CD4-positive, alpha-beta T cell (primary cell): ENCODE measurements at regions not wholly inside any gene's neighbourhood (a gene's known extent, or its start where the extent isn't known, plus 50 kb on each side); places are given as distances from the start of the nearest gene placed in this dataset.

Source experiments
- ATAC-seq: fragments of 200-7000 bp; cut with Tn5 transposase; one replicate; pipeline ENCODE4 v1.10.0; 2022; ENCODE audit warnings: mild to moderate bottlenecking; ENCODE audit not compliant: poor library complexity
- CTCF ChIA-PET: fragments of 350-600 bp; sonication (Branson Sonifier 250); formaldehyde crosslinking; loops from one replicate; lab custom pipeline; 2021; ENCODE audit warnings: antibody characterized with exemption, inconsistent platforms; lab: Charles Lee
- POLR2A ChIA-PET: fragments of 350-600 bp; sonication (Branson Sonifier 250); formaldehyde crosslinking; loops from one replicate; lab custom pipeline; 2021; ENCODE audit warnings: antibody characterized with exemption, inconsistent platforms; lab: Charles Lee
- DNase-seq, 14 experiments: peaks; one replicate each; pipeline ENCODE4 v3.0.0-alpha.2; 2013 to 2020; ENCODE audit warnings: mixed read lengths in 2 of 14
- H3K27ac ChIP-seq, 2 donors: one replicate each; pipeline versions ENCODE4 v1.5.1 to v1.7.0; 2013; ENCODE audit warnings: low read length in 2 of 2, low read depth in 1 of 2, mild to moderate bottlenecking in 1 of 2
- H3K27me3 ChIP-seq, 2 experiments: 1 replicate in 1 of 2; 2 replicates in 1 of 2; pipeline versions ENCODE4 v1.6.1 to v1.7.0; 2013; ENCODE audit warnings: low read length in 2 of 2, control low read depth in 1 of 2, mild to moderate bottlenecking in 1 of 2, moderate library complexity in 1 of 2; ENCODE audit not compliant: insufficient read depth in 2 of 2, control insufficient read depth in 1 of 2
- H3K36me3 ChIP-seq: one replicate; pipeline ENCODE4 v1.6.1; 2013; ENCODE audit warnings: low read length, control low read depth; ENCODE audit not compliant: insufficient read depth
- H3K4me1 ChIP-seq: one replicate; pipeline ENCODE4 v1.6.1; 2013; ENCODE audit warnings: low read length, control low read depth; ENCODE audit not compliant: insufficient read depth
- H3K4me3 ChIP-seq: one replicate; pipeline ENCODE4 v1.5.1; 2013; ENCODE audit warnings: mild to moderate bottlenecking, low read length, moderate library complexity
- H3K9me3 ChIP-seq, 2 experiments: 1 replicate in 1 of 2; 2 replicates in 1 of 2; pipeline versions ENCODE4 v1.6.1 to v1.7.0; 2013; ENCODE audit warnings: low read length in 2 of 2, mild to moderate bottlenecking in 2 of 2, control low read depth in 1 of 2, moderate library complexity in 1 of 2; ENCODE audit not compliant: control insufficient read depth in 1 of 2, insufficient read depth in 1 of 2
- H3K27ac Mint-ChIP-seq: one replicate; pipeline ENCODE4 v1.8.0; 2020; ENCODE audit warnings: mixed read lengths
- H3K27me3 Mint-ChIP-seq: one replicate; pipeline ENCODE4 v1.8.0; 2021; ENCODE audit warnings: mixed read lengths
- H3K36me3 Mint-ChIP-seq: one replicate; pipeline ENCODE4 v1.8.0; 2021; ENCODE audit warnings: low read depth, mixed read lengths
- H3K4me1 Mint-ChIP-seq: one replicate; pipeline ENCODE4 v1.8.0; 2021; ENCODE audit warnings: low read depth, mixed read lengths
- H3K4me3 Mint-ChIP-seq: one replicate; pipeline ENCODE4 v1.8.0; 2020; ENCODE audit warnings: mild to moderate bottlenecking, mixed read lengths
- H3K9me3 Mint-ChIP-seq: one replicate; pipeline ENCODE4 v1.8.0; 2020; ENCODE audit warnings: mixed read lengths
- CTCF ChIP-seq: fragments of 200-600 bp; IDR thresholded peaks from one replicate; pipeline ENCODE4 v1.8.0; 2022; ENCODE audit warnings: antibody characterized with exemption, mild to moderate bottlenecking
- intact Hi-C, 2 experiments: fragments of 100-400 bp; cut with DNase I in 1 of 2; cut with micrococcal nuclease in 1 of 2; formaldehyde crosslinking; loops; one replicate each; pipeline versions ENCODE4 v1.15.1 to v1.9.0; 2023 to 2025; cut with DNase I, micrococcal nuclease

- intact Hi-C loops: no loop called here
- H3K27ac ChIP-seq: no peak overlapping the region
- H3K4me1 ChIP-seq: no peaks in the 10 kb centered on the region
- H3K4me3 ChIP-seq: no peak overlapping the region
- H3K9me3 ChIP-seq: no peaks in the 10 kb centered on the region
- ATAC-seq (no peak), DNase-seq (no peak)
- Mint-ChIP-seq H3K4me1 (no peaks in the 10 kb centered on the region), H3K36me3 (no peaks in the 10 kb centered on the region), H3K9me3 (no peaks in the 10 kb centered on the region), H3K27me3 (no peaks in the 10 kb centered on the region), H3K4me3 (no peak overlapping the region), H3K27ac (no peak overlapping the region)
- no peaks in the 10 kb centered on the region for H3K27me3 ChIP-seq
- ChIA-PET CTCF (no interaction called here), POLR2A (no interaction called here)
- TF ChIP-seq CTCF: no peak
- H3K36me3 ChIP-seq: no peaks in the 10 kb centered on the region
Observed at GRCh38 chr21:35319684-35320283, 270.7 kb upstream of the RUNX1 start.

- no peaks in the 10 kb centered on the region for H3K9me3 ChIP-seq
- no peaks in the 10 kb centered on the region for H3K36me3 ChIP-seq
- Mint-ChIP-seq H3K4me1 (no peaks in the 10 kb centered on the region), H3K9me3 (no peaks in the 10 kb centered on the region), H3K27me3 (no peaks in the 10 kb centered on the region), H3K27ac (no peak overlapping the region), H3K4me3 (no peak overlapping the region), H3K36me3 (no peaks in the 10 kb centered on the region)
- no peaks in the 10 kb centered on the region for H3K4me1 ChIP-seq
- no peak for ATAC-seq
- no peak for DNase-seq
- no peaks in the 10 kb centered on the region for H3K27me3 ChIP-seq
- ChIA-PET CTCF (no interaction called here), POLR2A (no interaction called here)
- intact Hi-C loops: no loop called here
- no peak overlapping the region for H3K27ac ChIP-seq
- no peak overlapping the region for H3K4me3 ChIP-seq
- no peak for TF ChIP-seq CTCF
Observed at GRCh38 chr21:35316933-35317332, 267.8 kb upstream of the RUNX1 start.

- Mint-ChIP-seq H3K9me3 (no peaks in the 10 kb centered on the region), H3K36me3 (no peaks in the 10 kb centered on the region), H3K27ac (no peak overlapping the region), H3K4me3 (no peak overlapping the region), H3K4me1 (no peaks in the 10 kb centered on the region), H3K27me3 (no peaks in the 10 kb centered on the region)
- Histone ChIP-seq H3K27me3 (no peaks in the 10 kb centered on the region), H3K27ac (no peak overlapping the region), H3K36me3 (no peaks in the 10 kb centered on the region), H3K4me1 (no peaks in the 10 kb centered on the region), H3K9me3 (no peaks in the 10 kb centered on the region), H3K4me3 (no peak overlapping the region)
- CTCF ChIA-PET: no interaction called here
- intact Hi-C loops: no loop called here
- POLR2A ChIA-PET: no interaction called here
- ATAC-seq (no peak), DNase-seq (no peak)
- TF ChIP-seq CTCF: no peak
Observed at GRCh38 chr21:35316456-35316855, 267.4 kb upstream of the RUNX1 start.
